DND-41 (cell line): ENCODE measurements at regions not wholly inside any gene's neighbourhood (a gene's known extent, or its start where the extent isn't known, plus 50 kb on each side); places are given as distances from the start of the nearest gene placed in this dataset.
"Not testable (repeated sequence)": the region's sequence is repeated elsewhere in the genome, so short reads cannot be mapped to it uniquely, and the experiment has no call there.

Experiments used
- ATAC-seq: fragments of 200-7000 bp; cut with Tn5 transposase; 3 replicates; pipeline ENCODE4 v1.9.1; 2021; ENCODE audit warnings: low read depth; ENCODE audit not compliant: insufficient read depth
- DNase-seq: peaks from one replicate; pipeline ENCODE4 v3.0.0-alpha.2; 2020
- H2AFZ ChIP-seq: 2 replicates; pipeline ENCODE4 v1.6.0; 2012; ENCODE audit warnings: low read depth, low read length
- H3K27ac ChIP-seq: 2 replicates; pipeline ENCODE4 v1.5.1; 2012; ENCODE audit warnings: low read length, inconsistent platforms
- H3K27me3 ChIP-seq: fragments of 200-600 bp; sonication (generic); 2 replicates; pipeline ENCODE4 v1.6.0; 2012; ENCODE audit warnings: low read length, mild to moderate bottlenecking, inconsistent platforms; ENCODE audit not compliant: insufficient read depth, poor library complexity
- H3K36me3 ChIP-seq: 2 replicates; pipeline ENCODE4 v1.5.1; 2012; ENCODE audit warnings: low read length, inconsistent platforms; ENCODE audit not compliant: insufficient read depth
- H3K4me1 ChIP-seq: 2 replicates; pipeline ENCODE4 v1.5.1; 2012; ENCODE audit warnings: mild to moderate bottlenecking, low read length; ENCODE audit not compliant: insufficient read depth
- H3K4me2 ChIP-seq: 2 replicates; pipeline ENCODE4 v1.6.0; 2012; ENCODE audit warnings: mild to moderate bottlenecking, moderate library complexity, low read length, inconsistent platforms; ENCODE audit not compliant: insufficient read depth
- H3K4me3 ChIP-seq, 2 experiments: fragments of 200-600 bp in 1 of 2; shearing (Covaris generic) in 1 of 2; 2 replicates each; pipeline ENCODE4 v1.5.1; 2012 to 2016; ENCODE audit warnings: inconsistent platforms in 2 of 2, low read length in 2 of 2, mild to moderate bottlenecking in 2 of 2, low read depth in 1 of 2, moderate library complexity in 1 of 2
- H3K79me2 ChIP-seq: 2 replicates; pipeline ENCODE4 v1.6.0; 2012; ENCODE audit warnings: low read length, inconsistent platforms; ENCODE audit not compliant: insufficient read depth
- H3K9ac ChIP-seq: 2 replicates; pipeline ENCODE4 v1.6.0; 2012; ENCODE audit warnings: low read depth, mild to moderate bottlenecking, inconsistent platforms, low read length, moderate library complexity
- H3K9me3 ChIP-seq: 2 replicates; pipeline ENCODE4 v1.5.1; 2012; ENCODE audit warnings: low read length, moderate library complexity, mild to moderate bottlenecking, inconsistent platforms; ENCODE audit not compliant: insufficient read depth, severe bottlenecking
- H4K20me1 ChIP-seq: 2 replicates; pipeline ENCODE4 v1.6.0; 2012; ENCODE audit warnings: low read length; ENCODE audit not compliant: insufficient read depth
- CTCF ChIP-seq: IDR thresholded peaks from 2 replicates; pipeline ENCODE4 v1.5.1; 2012; ENCODE audit warnings: borderline replicate concordance, low read length, moderate library complexity, mild to moderate bottlenecking; ENCODE audit not compliant: poor library complexity, severe bottlenecking; ENCODE audit errors: extremely low read depth
- EZH2 ChIP-seq: IDR thresholded peaks from 3 replicates; pipeline ENCODE4 v1.6.1; 2012; ENCODE audit warnings: borderline replicate concordance, low read depth, mild to moderate bottlenecking, moderate library complexity, low read length, inconsistent platforms; ENCODE audit not compliant: severe bottlenecking

- no peaks in the 10 kb centered on the region for H3K36me3 ChIP-seq
- H3K4me3 ChIP-seq = no peak overlapping the region
- H4K20me1 ChIP-seq = no peaks in the 10 kb centered on the region
- H3K9ac ChIP-seq = no peak overlapping the region
- H3K4me1 ChIP-seq = no peaks in the 10 kb centered on the region
- no peaks in the 10 kb centered on the region for H3K9me3 ChIP-seq
- H2AFZ ChIP-seq = no peak overlapping the region
- no peak for ATAC-seq
- H3K27ac ChIP-seq = no peak overlapping the region
- no peaks in the 10 kb centered on the region for H3K27me3 ChIP-seq
- DNase-seq = no peak
- H3K79me2 ChIP-seq = no peaks in the 10 kb centered on the region
- no peak for TF ChIP-seq CTCF
- no peak for TF ChIP-seq EZH2
- H3K4me2 ChIP-seq = no peak overlapping the region
These were observed 394.0 kb upstream of the CXADR start for GRCh38 chr21:17118638-17119384.

GRCh38 chr21:17119466-17120297, 393.2 kb upstream of the CXADR start:
- Histone ChIP-seq H3K27me3 (no peaks in the 10 kb centered on the region), H3K36me3 (no peaks in the 10 kb centered on the region), H3K9me3 (no peaks in the 10 kb centered on the region), H3K9ac (no peak overlapping the region), H3K27ac (no peak overlapping the region), H3K79me2 (no peaks in the 10 kb centered on the region), H3K4me1 (no peaks in the 10 kb centered on the region), H4K20me1 (no peaks in the 10 kb centered on the region), H3K4me2 (no peak overlapping the region), H2AFZ (no peak overlapping the region), H3K4me3 (no peak overlapping the region)
- ATAC-seq = no peak
- TF ChIP-seq EZH2 = no peak
- no peak for TF ChIP-seq CTCF
- no peak for DNase-seq

- not testable (repeated sequence) for ATAC-seq, H3K4me3 ChIP-seq, H3K4me1 ChIP-seq, H3K79me2 ChIP-seq, H4K20me1 ChIP-seq, H3K9ac ChIP-seq, H3K27me3 ChIP-seq, H3K4me2 ChIP-seq, H3K9me3 ChIP-seq, DNase-seq, H3K27ac ChIP-seq, H2AFZ ChIP-seq, H3K36me3 ChIP-seq
These were observed 385.4 kb upstream of the CXADR start for GRCh38 chr21:17127395-17127794.

- Histone ChIP-seq H3K36me3 (no peaks in the 10 kb centered on the region), H3K27ac (no peak overlapping the region), H3K4me1 (no peaks in the 10 kb centered on the region), H3K79me2 (no peaks in the 10 kb centered on the region), H3K4me3 (no peak overlapping the region), H4K20me1 (no peaks in the 10 kb centered on the region), H3K9me3 (peaks cover 2% of the 10 kb centered on the region), H2AFZ (no peak overlapping the region), H3K9ac (no peak overlapping the region), H3K4me2 (no peak overlapping the region), H3K27me3 (no peaks in the 10 kb centered on the region)
- DNase-seq (no peak), ATAC-seq (no peak)
- TF ChIP-seq EZH2 (no peak), CTCF (no peak)
These were observed 384.7 kb upstream of the CXADR start for GRCh38 chr21:17128132-17128531.

GRCh38 chr21:17139159-17139558, 373.7 kb upstream of the CXADR start:
- H3K4me3 ChIP-seq = peak overlapping the region; percentile 28 to 56; a peak in 3 of 4 replicates
- peak; percentile 60 for ATAC-seq
- H3K27ac ChIP-seq = peak overlapping the region; percentile 63
- not testable (repeated sequence) for H4K20me1 ChIP-seq, H3K36me3 ChIP-seq, H3K9me3 ChIP-seq, H3K79me2 ChIP-seq, H3K27me3 ChIP-seq
- peaks cover 16% of the 10 kb centered on the region for H3K4me1 ChIP-seq
- peak overlapping the region; percentile 61 for H3K9ac ChIP-seq
- peak; percentile 48 for DNase-seq
- peak overlapping the region; percentile 55 for H3K4me2 ChIP-seq
- peak overlapping the region; percentile 63 for H2AFZ ChIP-seq
